NK-92 treated with Interleukin-12 subunit alpha and Interleukin-12 subunit beta, amount 100 ng/mL, for 24 hours (cell line): ENCODE measurements at regions not wholly inside any gene's neighbourhood (a gene's known extent, or its start where the extent isn't known, plus 50 kb on each side); places are given as distances from the start of the nearest gene placed in this dataset.
"Not testable (repeated sequence)": the region's sequence is repeated elsewhere in the genome, so short reads cannot be mapped to it uniquely, and the experiment has no call there.

Experiments used
- DNase-seq: peaks from one replicate; lab custom pipeline; 2025; lab: John Stamatoyannopoulos, UW

- DNase-seq = not testable (repeated sequence)
These were observed 64.4 kb downstream of the KLRB1 start for GRCh38 chr12:9543341-9543740.

GRCh38 chr12:9542827-9543226 lies 64.9 kb downstream of the KLRB1 start:
- DNase-seq = not testable (repeated sequence)

- not testable (repeated sequence) for DNase-seq
These were observed 91.8 kb downstream of the KLRB1 start for GRCh38 chr12:9515925-9516324.

GRCh38 chr12:9512695-9513094 lies 95.0 kb downstream of the KLRB1 start:
- DNase-seq = not testable (repeated sequence)

- DNase-seq = not testable (repeated sequence)
These were observed 97.2 kb downstream of the KLRB1 start for GRCh38 chr12:9510392-9511011.

- no peak for DNase-seq
These were observed 98.1 kb downstream of the KLRB1 start for GRCh38 chr12:9509464-9510161.

- no peak for DNase-seq
These were observed 101.0 kb downstream of the KLRB1 start for GRCh38 chr12:9506746-9507145.

GRCh38 chr12:9503384-9503783 lies 104.3 kb downstream of the KLRB1 start:
- DNase-seq = not testable (repeated sequence)

- DNase-seq = not testable (repeated sequence)
These were observed 104.9 kb downstream of the KLRB1 start for GRCh38 chr12:9502845-9503244.

- DNase-seq = not testable (repeated sequence)
These were observed 114.4 kb downstream of the KLRB1 start for GRCh38 chr12:9493325-9493724.

- not testable (repeated sequence) for DNase-seq
These were observed 126.4 kb downstream of the KLRB1 start for GRCh38 chr12:9481289-9481688.

- DNase-seq = not testable (repeated sequence)
These were observed 133.5 kb downstream of the KLRB1 start for GRCh38 chr12:9474197-9474596.

- DNase-seq = not testable (repeated sequence)
These were observed 134.1 kb downstream of the KLRB1 start for GRCh38 chr12:9473638-9474037.

- not testable (repeated sequence) for DNase-seq
These were observed 136.2 kb downstream of the KLRB1 start for GRCh38 chr12:9471501-9471900.

- DNase-seq = not testable (repeated sequence)
These were observed 137.3 kb downstream of the KLRB1 start for GRCh38 chr12:9470367-9470766.

- not testable (repeated sequence) for DNase-seq
These were observed 137.8 kb downstream of the KLRB1 start for GRCh38 chr12:9469956-9470355.

- DNase-seq = not testable (repeated sequence)
These were observed 138.3 kb downstream of the KLRB1 start for GRCh38 chr12:9469463-9469862.

- DNase-seq = not testable (repeated sequence)
These were observed 138.7 kb downstream of the KLRB1 start for GRCh38 chr12:9468998-9469397.

- DNase-seq = not testable (repeated sequence)
These were observed 139.6 kb downstream of the KLRB1 start for GRCh38 chr12:9468144-9468543.

- no peak for DNase-seq
These were observed 143.3 kb downstream of the KLRB1 start for GRCh38 chr12:9464408-9464807.

- not testable (repeated sequence) for DNase-seq
These were observed 152.2 kb downstream of the KLRB1 start for GRCh38 chr12:9455516-9455915.

GRCh38 chr12:9454021-9454420 lies 153.7 kb downstream of the KLRB1 start:
- not testable (repeated sequence) for DNase-seq

GRCh38 chr12:9450127-9450567 lies 157.6 kb downstream of the KLRB1 start:
- DNase-seq = not testable (repeated sequence)
